Natural killer cell (primary cell): ENCODE measurements at regions not wholly inside any gene's neighbourhood (a gene's known extent, or its start where the extent isn't known, plus 50 kb on each side); places are given as distances from the start of the nearest gene placed in this dataset.

ENCODE experiments used
- ATAC-seq, 3 donors: fragments of 150-1000 bp in 2 of 3; fragments of 200-7000 bp in 1 of 3; cut with Tn5 transposase; 1 replicate in 1 of 3; 2 replicates in 2 of 3; pipeline ENCODE4 v1.10.0; 2021; ENCODE audit warnings: mild to moderate bottlenecking in 2 of 3, moderate library complexity in 2 of 3
- DNase-seq, 2 donors: peaks; one replicate each; pipeline versions ENCODE4 v3.0.0 to v3.0.0-alpha.2; 2013 to 2021; ENCODE audit warnings: mixed read lengths in 1 of 2
- H3K27ac ChIP-seq: one replicate; pipeline ENCODE4 v1.5.1; 2013; ENCODE audit warnings: mild to moderate bottlenecking, low read length
- H3K27me3 ChIP-seq: one replicate; pipeline ENCODE4 v1.6.1; 2013; ENCODE audit warnings: low read length; ENCODE audit not compliant: control insufficient read depth, insufficient read depth
- H3K36me3 ChIP-seq: one replicate; pipeline ENCODE4 v1.6.1; 2013; ENCODE audit warnings: low read length; ENCODE audit not compliant: control insufficient read depth, insufficient read depth
- H3K4me1 ChIP-seq: one replicate; pipeline ENCODE4 v1.6.1; 2013; ENCODE audit warnings: low read length; ENCODE audit not compliant: control insufficient read depth, insufficient read depth
- H3K4me3 ChIP-seq: one replicate; pipeline ENCODE4 v1.5.1; 2013; ENCODE audit warnings: low read length
- H3K9me3 ChIP-seq: one replicate; pipeline ENCODE4 v1.6.1; 2013; ENCODE audit warnings: low read length; ENCODE audit not compliant: control insufficient read depth, insufficient read depth
- H3K27ac Mint-ChIP-seq, 2 donors: one replicate each; pipeline ENCODE4 v1.8.0; 2022; ENCODE audit warnings: mild to moderate bottlenecking in 2 of 2, mixed read lengths in 2 of 2, moderate library complexity in 1 of 2
- H3K27me3 Mint-ChIP-seq, 2 donors: one replicate each; pipeline ENCODE4 v1.8.0; 2022; ENCODE audit warnings: low read depth in 2 of 2, mixed read lengths in 2 of 2
- H3K36me3 Mint-ChIP-seq: one replicate; pipeline ENCODE4 v1.8.0; 2022; ENCODE audit warnings: mixed read lengths
- H3K4me1 Mint-ChIP-seq, 2 donors: one replicate each; pipeline ENCODE4 v1.8.0; 2022; ENCODE audit warnings: mixed read lengths in 2 of 2
- H3K4me3 Mint-ChIP-seq: one replicate; pipeline ENCODE4 v1.8.0; 2022; ENCODE audit warnings: mild to moderate bottlenecking, moderate library complexity, mixed read lengths
- H3K9me3 Mint-ChIP-seq, 2 donors: one replicate each; pipeline ENCODE4 v1.8.0; 2022; ENCODE audit warnings: mixed read lengths in 2 of 2
- CTCF ChIP-seq: fragments of 200-600 bp; IDR thresholded peaks from one replicate; pipeline ENCODE4 v1.8.0; 2022; ENCODE audit warnings: antibody characterized with exemption
- WGBS: methylation state at CpG from one replicate; pipeline ENCODE4 v1.1.7; 2013; ENCODE audit warnings: missing lambda C conversion rate; ENCODE audit not compliant: insufficient coverage; 5-methylcytosine and 5-hydroxymethylcytosine counted together
- intact Hi-C: fragments of 100-400 bp; cut with micrococcal nuclease; formaldehyde crosslinking; loops from one replicate; pipeline ENCODE4 v1.14.2; 2022

GRCh38 chr17:33595828-33596227, 302.7 kb upstream of the ASIC2 start:
- no peaks in the 10 kb centered on the region for H3K36me3 Mint-ChIP-seq

GRCh38 chr17:33596899-33597298, 303.8 kb upstream of the ASIC2 start:
- H3K9me3 Mint-ChIP-seq, result no peaks in the 10 kb centered on the region
- Histone ChIP-seq H3K9me3 (no peaks in the 10 kb centered on the region), H3K27ac (no peak overlapping the region), H3K4me1 (no peaks in the 10 kb centered on the region), H3K27me3 (no peaks in the 10 kb centered on the region), H3K4me3 (no peak overlapping the region), H3K36me3 (no peaks in the 10 kb centered on the region)
- no peaks in the 10 kb centered on the region for H3K36me3 Mint-ChIP-seq
- ATAC-seq (no peak), DNase-seq (no peak)
- no peak overlapping the region for H3K27ac Mint-ChIP-seq
- peaks cover 2 to 17% of the 10 kb centered on the region in 2 donors for H3K27me3 Mint-ChIP-seq
- 85% methylated on average over 3 of the region's 3 CpGs for WGBS
- no peak for TF ChIP-seq CTCF
- no peak overlapping the region for H3K4me3 Mint-ChIP-seq
- intact Hi-C loops, result no loop called here
- no peaks in the 10 kb centered on the region for H3K4me1 Mint-ChIP-seq

More at GRCh38 chr17:33595828-33596227, 302.7 kb upstream of the ASIC2 start:
- Histone ChIP-seq H3K4me1 (no peaks in the 10 kb centered on the region), H3K4me3 (no peak overlapping the region), H3K36me3 (no peaks in the 10 kb centered on the region), H3K27me3 (no peaks in the 10 kb centered on the region), H3K9me3 (no peaks in the 10 kb centered on the region), H3K27ac (no peak overlapping the region)
- peaks cover 2 to 19% of the 10 kb centered on the region in 2 donors for H3K27me3 Mint-ChIP-seq
- H3K9me3 Mint-ChIP-seq, result no peaks in the 10 kb centered on the region
- no peak overlapping the region for H3K27ac Mint-ChIP-seq
- intact Hi-C loops, result no loop called here
- ATAC-seq (no peak), DNase-seq (no peak)
- TF ChIP-seq CTCF, result no peak
- H3K4me1 Mint-ChIP-seq, result no peaks in the 10 kb centered on the region
- H3K4me3 Mint-ChIP-seq, result no peak overlapping the region
- WGBS, result 72% methylated on average over 2 of the region's 2 CpGs

- no peak for DNase-seq
- no peaks in the 10 kb centered on the region for H3K36me3 ChIP-seq
- no peak overlapping the region for H3K27ac Mint-ChIP-seq
Measured at GRCh38 chr17:33598797-33599196, 305.7 kb upstream of the ASIC2 start.

More at GRCh38 chr17:33598797-33599196, 305.7 kb upstream of the ASIC2 start:
- Histone ChIP-seq H3K9me3 (no peaks in the 10 kb centered on the region), H3K4me1 (no peaks in the 10 kb centered on the region), H3K4me3 (no peak overlapping the region), H3K27ac (no peak overlapping the region), H3K27me3 (no peaks in the 10 kb centered on the region)
- Mint-ChIP-seq H3K9me3 (no peaks in the 10 kb centered on the region), H3K36me3 (no peaks in the 10 kb centered on the region), H3K4me1 (no peaks in the 10 kb centered on the region), H3K4me3 (no peak overlapping the region), H3K27me3 (peaks cover 2 to 17% of the 10 kb centered on the region in 2 donors)
- WGBS, result 100% methylated on average over 2 of the region's 2 CpGs
- TF ChIP-seq CTCF, result no peak
- ATAC-seq, result no peak
- intact Hi-C loops, result no loop called here
